Activated CD8-positive, alpha-beta T cell treated with anti-CD3 and anti-CD28 coated beads for 36 hours (primary cell): ENCODE measurements at regions not wholly inside any gene's neighbourhood (a gene's known extent, or its start where the extent isn't known, plus 50 kb on each side); places are given as distances from the start of the nearest gene placed in this dataset.

ENCODE experiments used
- ATAC-seq: fragments of 200-7000 bp; cut with Tn5 transposase; one replicate; pipeline ENCODE4 v1.10.0; 2021; ENCODE audit warnings: mild to moderate bottlenecking, moderate library complexity
- CTCF ChIA-PET: fragments of 350-600 bp; sonication (Branson Sonifier 250); formaldehyde crosslinking; loops from one replicate; lab custom pipeline; 2021; ENCODE audit warnings: antibody characterized with exemption; lab: Charles Lee
- POLR2A ChIA-PET: fragments of 350-600 bp; sonication (Branson Sonifier 250); formaldehyde crosslinking; loops from one replicate; lab custom pipeline; 2021; ENCODE audit warnings: antibody characterized with exemption; lab: Charles Lee
- DNase-seq: peaks from one replicate; pipeline ENCODE4 v3.0.0-alpha.2; 2020
- H3K27ac Mint-ChIP-seq: one replicate; pipeline ENCODE4 v1.8.0; 2021; ENCODE audit warnings: mild to moderate bottlenecking, mixed read lengths
- H3K27me3 Mint-ChIP-seq: one replicate; pipeline ENCODE4 v1.8.0; 2021; ENCODE audit warnings: mixed read lengths
- H3K36me3 Mint-ChIP-seq: one replicate; pipeline ENCODE4 v1.8.0; 2021; ENCODE audit warnings: low read depth, mixed read lengths
- H3K4me1 Mint-ChIP-seq: one replicate; pipeline ENCODE4 v1.8.0; 2021; ENCODE audit warnings: low read depth, mixed read lengths
- H3K4me3 Mint-ChIP-seq: one replicate; pipeline ENCODE4 v1.8.0; 2021; ENCODE audit warnings: mild to moderate bottlenecking, moderate library complexity, mixed read lengths
- H3K9me3 Mint-ChIP-seq: one replicate; pipeline ENCODE4 v1.8.0; 2021; ENCODE audit warnings: mixed read lengths
- CTCF ChIP-seq: fragments of 200-600 bp; IDR thresholded peaks from one replicate; pipeline ENCODE4 v1.8.0; 2022; ENCODE audit warnings: antibody characterized with exemption, mild to moderate bottlenecking
- intact Hi-C: fragments of 100-400 bp; cut with micrococcal nuclease; formaldehyde crosslinking; loops from one replicate; pipeline ENCODE4 v1.10.0; 2022

- TF ChIP-seq CTCF: no peak
- ChIA-PET POLR2A (no interaction called here), CTCF (no interaction called here)
- intact Hi-C loops: no loop called here
- Mint-ChIP-seq H3K27me3 (peaks cover 1% of the 10 kb centered on the region), H3K9me3 (no peaks in the 10 kb centered on the region), H3K4me3 (no peak overlapping the region), H3K4me1 (peaks cover 13% of the 10 kb centered on the region), H3K36me3 (no peaks in the 10 kb centered on the region), H3K27ac (no peak overlapping the region)
- no peak for DNase-seq
- ATAC-seq: no peak
Observed at GRCh38 chr1:60225486-60225885, 151.9 kb upstream of the C1orf87 start.

- H3K4me3 Mint-ChIP-seq: no peak overlapping the region
- no peaks in the 10 kb centered on the region for H3K9me3 Mint-ChIP-seq
- ATAC-seq: no peak
- POLR2A ChIA-PET: no interaction called here
- intact Hi-C loops: no loop called here
- H3K4me1 Mint-ChIP-seq: peaks cover 13% of the 10 kb centered on the region
- CTCF ChIA-PET: no interaction called here
- H3K36me3 Mint-ChIP-seq: no peaks in the 10 kb centered on the region
- H3K27ac Mint-ChIP-seq: no peak overlapping the region
- no peak for DNase-seq
- no peak for TF ChIP-seq CTCF
- peaks cover 1% of the 10 kb centered on the region for H3K27me3 Mint-ChIP-seq
Observed at GRCh38 chr1:60224523-60224922, 151.0 kb upstream of the C1orf87 start.

- no peak for DNase-seq
Observed at GRCh38 chr1:60223158-60223557, 149.6 kb upstream of the C1orf87 start.

GRCh38 chr1:60222360-60223115 lies 149.0 kb upstream of the C1orf87 start:
- ChIA-PET CTCF (no interaction called here), POLR2A (no interaction called here)
- Mint-ChIP-seq H3K9me3 (peaks cover 1% of the 10 kb centered on the region), H3K27me3 (peaks cover 1% of the 10 kb centered on the region), H3K4me1 (peaks cover 3% of the 10 kb centered on the region), H3K36me3 (no peaks in the 10 kb centered on the region), H3K4me3 (no peak overlapping the region), H3K27ac (no peak overlapping the region)
- intact Hi-C loops: no loop called here
- no peak for ATAC-seq
- TF ChIP-seq CTCF: no peak
- no peak for DNase-seq

More at GRCh38 chr1:60223158-60223557, 149.6 kb upstream of the C1orf87 start:
- intact Hi-C loops: no loop called here
- H3K9me3 Mint-ChIP-seq: peaks cover 1% of the 10 kb centered on the region
- no peak overlapping the region for H3K27ac Mint-ChIP-seq
- ATAC-seq: no peak
- H3K4me1 Mint-ChIP-seq: peaks cover 9% of the 10 kb centered on the region
- ChIA-PET CTCF (no interaction called here), POLR2A (no interaction called here)
- no peak for TF ChIP-seq CTCF
- no peak overlapping the region for H3K4me3 Mint-ChIP-seq
- no peaks in the 10 kb centered on the region for H3K36me3 Mint-ChIP-seq
- H3K27me3 Mint-ChIP-seq: peaks cover 1% of the 10 kb centered on the region

- DNase-seq: no peak
- Mint-ChIP-seq H3K36me3 (no peaks in the 10 kb centered on the region), H3K27ac (no peak overlapping the region), H3K4me1 (no peaks in the 10 kb centered on the region), H3K27me3 (no peaks in the 10 kb centered on the region), H3K9me3 (peaks cover 2% of the 10 kb centered on the region), H3K4me3 (no peak overlapping the region)
- intact Hi-C loops: no loop called here
- ChIA-PET CTCF (no interaction called here), POLR2A (no interaction called here)
- TF ChIP-seq CTCF: no peak
- ATAC-seq: no peak
Observed at GRCh38 chr1:60213253-60213652, 139.7 kb upstream of the C1orf87 start.
